GM12874 (cell line): ENCODE measurements at regions not wholly inside any gene's neighbourhood (a gene's known extent, or its start where the extent isn't known, plus 50 kb on each side); places are given as distances from the start of the nearest gene placed in this dataset.

Experiments used
- CTCF ChIP-seq: IDR thresholded peaks from 2 replicates; pipeline ENCODE4 v1.5.1; 2011; ENCODE audit warnings: low read depth, mild to moderate bottlenecking, control low read depth, low read length, moderate library complexity; ENCODE audit not compliant: insufficient read depth

- no peak for TF ChIP-seq CTCF
Observed at GRCh38 chr2:43068631-43069517, 157.5 kb downstream of the ZFP36L2 start.

GRCh38 chr2:43068041-43068533 lies 158.3 kb downstream of the ZFP36L2 start:
- TF ChIP-seq CTCF, result no peak

- TF ChIP-seq CTCF, result no peak
Observed at GRCh38 chr2:43067254-43068040, 159.0 kb downstream of the ZFP36L2 start.

- TF ChIP-seq CTCF, result no peak
Observed at GRCh38 chr2:43065871-43066270, 160.5 kb downstream of the ZFP36L2 start.

- TF ChIP-seq CTCF, result no peak
Observed at GRCh38 chr2:43065036-43065435, 161.4 kb downstream of the ZFP36L2 start.

- TF ChIP-seq CTCF, result no peak
Observed at GRCh38 chr2:43062058-43062457, 164.3 kb downstream of the ZFP36L2 start.

GRCh38 chr2:43060390-43061016 lies 165.9 kb downstream of the ZFP36L2 start:
- TF ChIP-seq CTCF, result no peak
